GM12892 (cell line): ENCODE measurements at regions not wholly inside any gene's neighbourhood (a gene's known extent, or its start where the extent isn't known, plus 50 kb on each side); places are given as distances from the start of the nearest gene placed in this dataset.

Experiments
- DNase-seq: peaks from one replicate; pipeline ENCODE4 v3.0.0; 2011; ENCODE audit not compliant: insufficient read length
- FAIRE-seq: peaks from 2 replicates; lab custom pipeline; 2011; peaks lifted over from hg19 to GRCh38; lab: Jason Lieb, UNC
- POLR2A ChIP-seq: IDR thresholded peaks from 2 replicates; pipeline ENCODE4 v1.6.1; 2011; ENCODE audit warnings: low read depth, low read length, control low read depth
- POLR2AphosphoS5 ChIP-seq: IDR thresholded peaks from 2 replicates; pipeline ENCODE4 v1.6.1; 2011; ENCODE audit warnings: low read depth, low read length, control low read depth
- TAF1 ChIP-seq: IDR thresholded peaks from 2 replicates; pipeline ENCODE4 v1.6.1; 2011; ENCODE audit warnings: low read depth, mild to moderate bottlenecking, control low read depth, low read length, borderline replicate concordance

- DNase-seq (no peak), FAIRE-seq (no peak)
Observed at GRCh38 chr6:139877828-139878405, 503.5 kb upstream of the CITED2 start.

GRCh38 chr6:139872665-139873064 is 498.2 kb upstream of the CITED2 start:
- no peak for FAIRE-seq
- no peak for TF ChIP-seq POLR2A
- TF ChIP-seq TAF1, result no peak
- TF ChIP-seq POLR2AphosphoS5, result no peak
- no peak for DNase-seq

More at GRCh38 chr6:139877828-139878405, 503.5 kb upstream of the CITED2 start:
- TF ChIP-seq POLR2AphosphoS5 (no peak), POLR2A (no peak), TAF1 (no peak)

GRCh38 chr6:139871803-139872510 is 497.5 kb upstream of the CITED2 start:
- TF ChIP-seq POLR2AphosphoS5 (no peak), POLR2A (no peak), TAF1 (no peak)
- DNase-seq (no peak), FAIRE-seq (no peak)

GRCh38 chr6:139871165-139871710 is 496.8 kb upstream of the CITED2 start:
- DNase-seq (no peak), FAIRE-seq (no peak)

GRCh38 chr6:139868576-139868975 is 494.1 kb upstream of the CITED2 start:
- no peak for FAIRE-seq
- no peak for TF ChIP-seq POLR2AphosphoS5
- no peak for TF ChIP-seq TAF1
- TF ChIP-seq POLR2A, result no peak
- DNase-seq, result no peak

More at GRCh38 chr6:139871165-139871710, 496.8 kb upstream of the CITED2 start:
- TF ChIP-seq POLR2A (no peak), POLR2AphosphoS5 (no peak), TAF1 (no peak)

GRCh38 chr6:139863964-139864363 is 489.5 kb upstream of the CITED2 start:
- FAIRE-seq (no peak), DNase-seq (no peak)
- no peak for TF ChIP-seq POLR2A
- no peak for TF ChIP-seq POLR2AphosphoS5
- no peak for TF ChIP-seq TAF1

- TF ChIP-seq TAF1, result no peak
- no peak for TF ChIP-seq POLR2A
- no peak for TF ChIP-seq POLR2AphosphoS5
- DNase-seq (no peak), FAIRE-seq (no peak)
Observed at GRCh38 chr6:139863346-139863745, 488.9 kb upstream of the CITED2 start.

GRCh38 chr6:139862311-139862710 is 487.9 kb upstream of the CITED2 start:
- no peak for TF ChIP-seq POLR2A
- no peak for TF ChIP-seq TAF1
- TF ChIP-seq POLR2AphosphoS5, result no peak

GRCh38 chr6:139860203-139860602 is 485.8 kb upstream of the CITED2 start:
- TF ChIP-seq TAF1, result no peak
- TF ChIP-seq POLR2A, result no peak
- TF ChIP-seq POLR2AphosphoS5, result no peak
- DNase-seq (no peak), FAIRE-seq (no peak)

More at GRCh38 chr6:139862311-139862710, 487.9 kb upstream of the CITED2 start:
- DNase-seq (no peak), FAIRE-seq (no peak)

- FAIRE-seq, result no peak
- no peak for DNase-seq
- no peak for TF ChIP-seq POLR2AphosphoS5
- no peak for TF ChIP-seq POLR2A
- no peak for TF ChIP-seq TAF1
Observed at GRCh38 chr6:139858429-139858828, 484.0 kb upstream of the CITED2 start.

- no peak for TF ChIP-seq POLR2A
- no peak for DNase-seq
- no peak for FAIRE-seq
Observed at GRCh38 chr6:139857143-139857542, 482.7 kb upstream of the CITED2 start.

- no peak for FAIRE-seq
Observed at GRCh38 chr6:139856562-139856961, 482.1 kb upstream of the CITED2 start.

More at GRCh38 chr6:139856562-139856961, 482.1 kb upstream of the CITED2 start:
- TF ChIP-seq POLR2AphosphoS5 (no peak), TAF1 (no peak), POLR2A (no peak)
- no peak for DNase-seq
